K562 (cell line): ENCODE measurements at regions not wholly inside any gene's neighbourhood (a gene's known extent, or its start where the extent isn't known, plus 50 kb on each side); places are given as distances from the start of the nearest gene placed in this dataset.
"Not testable (repeated sequence)": the region's sequence is repeated elsewhere in the genome, so short reads cannot be mapped to it uniquely, and the experiment has no call there.

Experiments used
- ATAC-seq: fragments of 200-7000 bp; cut with Tn5 transposase; 3 replicates; pipeline ENCODE4 v1.9.1; 2020; ENCODE audit warnings: moderate library complexity
- BruUV-seq: library from RNA; stranded (reverse); fragments of 400-500 nt; replicated peaks from 2 replicates; lab custom pipeline; 2021; lab: Mats Ljungman, UMichigan
- CTCF ChIA-PET: fragments of 300-600 bp; formaldehyde crosslinking; extraction: SDS; loops from one replicate; lab custom pipeline; 2021; ENCODE audit warnings: low intra/inter-chr PET ratio; lab: Yijun Ruan, JAX
- POLR2A ChIA-PET: fragments of 300-600, 350-650 bp; sonication (Branson Sonifier 250); formaldehyde crosslinking; extraction: SDS; loops from one replicate; lab custom pipeline; 2021; ENCODE audit warnings: antibody characterized with exemption, inconsistent platforms; lab: Yijun Ruan, JAX
- DNase-seq, 4 experiments: peaks; one replicate each; pipeline versions ENCODE4 v3.0.0 to v3.0.0-alpha.2; 2011 to 2018; ENCODE audit warnings: low spot score in 3 of 4, mixed read lengths in 3 of 4; ENCODE audit errors: extremely low read depth in 1 of 4
- FAIRE-seq: peaks from 2 replicates; lab custom pipeline; 2011; peaks lifted over from hg19 to GRCh38; lab: Jason Lieb, UNC
- H2AFZ ChIP-seq: 2 replicates; pipeline ENCODE4 v1.6.0; 2011; ENCODE audit warnings: low read depth, low read length, control low read depth, inconsistent platforms
- H3K27ac ChIP-seq: fragments of 200-600 bp; 3 replicates; pipeline ENCODE4 v1.8.0; 2011; ENCODE audit warnings: low read depth, mild to moderate bottlenecking, control low read depth, inconsistent platforms, low read length, moderate library complexity, mixed read lengths; ENCODE audit errors: extremely low read depth
- H3K27me3 ChIP-seq, 2 experiments: fragments of 300-600 bp in 1 of 2; 2 replicates in 1 of 2; 3 replicates in 1 of 2; pipeline versions ENCODE4 v1.6.0 to v1.8.0; 2011; ENCODE audit warnings: inconsistent platforms in 2 of 2, low read length in 2 of 2, mild to moderate bottlenecking in 1 of 2, mixed read lengths in 1 of 2, moderate library complexity in 1 of 2; ENCODE audit not compliant: control insufficient read depth in 2 of 2, insufficient read depth in 2 of 2
- H3K36me3 ChIP-seq: fragments of 300-600 bp; 3 replicates; pipeline ENCODE4 v1.8.0; 2011; ENCODE audit warnings: mild to moderate bottlenecking, low read length, inconsistent platforms; ENCODE audit not compliant: control insufficient read depth, insufficient read depth
- H3K4me1 ChIP-seq, 2 experiments: fragments of 200-600 bp in 1 of 2; replicated peaks in 1 of 2; 2 replicates in 1 of 2; 3 replicates in 1 of 2; pipeline versions ENCODE4 v1.5.1 to v1.8.0; 2011; ENCODE audit warnings: inconsistent platforms in 2 of 2, low read length in 2 of 2, mild to moderate bottlenecking in 1 of 2, mixed read lengths in 1 of 2, moderate library complexity in 1 of 2; ENCODE audit not compliant: control insufficient read depth in 2 of 2, insufficient read depth in 2 of 2
- H3K4me2 ChIP-seq: 2 replicates; pipeline ENCODE4 v1.6.1; 2011; ENCODE audit warnings: low read length, control low read depth, inconsistent platforms, mixed read lengths; ENCODE audit not compliant: insufficient read depth
- H3K4me3 ChIP-seq: fragments of 200-600 bp; sonication (generic), shearing (Covaris generic); 2 replicates; pipeline ENCODE4 v1.5.1; 2016; ENCODE audit warnings: control low read depth, inconsistent platforms
- H3K79me2 ChIP-seq: fragments of 200-600 bp; 3 replicates; pipeline ENCODE4 v1.8.0; 2011; ENCODE audit warnings: low read length, inconsistent platforms; ENCODE audit not compliant: control insufficient read depth, insufficient read depth
- H3K9ac ChIP-seq, 2 experiments: 2 replicates each; pipeline versions ENCODE4 v1.6.0 to v1.6.1; 2011; ENCODE audit warnings: low read depth in 2 of 2, low read length in 2 of 2, control low read depth in 1 of 2, inconsistent platforms in 1 of 2, mild to moderate bottlenecking in 1 of 2, mixed read lengths in 1 of 2; ENCODE audit not compliant: insufficient read depth in 1 of 2
- H3K9me1 ChIP-seq: one replicate; pipeline ENCODE4 v1.6.0; 2011; ENCODE audit warnings: inconsistent platforms, mild to moderate bottlenecking, low read length, moderate library complexity; ENCODE audit not compliant: control insufficient read depth, insufficient read depth
- H3K9me3 ChIP-seq: replicated peaks from 2 replicates; pipeline ENCODE4 v1.5.1; 2011; ENCODE audit warnings: low read depth, low read length, inconsistent platforms; ENCODE audit not compliant: control insufficient read depth, insufficient read depth
- H4K20me1 ChIP-seq: replicated peaks from 2 replicates; pipeline ENCODE4 v1.6.1; 2011; ENCODE audit warnings: low read length, inconsistent platforms, mixed read lengths; ENCODE audit not compliant: control insufficient read depth, insufficient read depth
- FOXA3 ChIP-seq, 2 experiments: fragments of 450-650 bp in 1 of 2; sonication (generic) in 1 of 2; formaldehyde crosslinking; IDR thresholded peaks in 1 of 2; conservative IDR thresholded peaks in 1 of 2; 2 replicates each; pipeline versions ENCODE4 v1.4.0 to v1.8.0; 2020 to 2022; ENCODE audit warnings: mild to moderate bottlenecking in 2 of 2, missing genetic modification reagents in 1 of 2
- TFAM ChIP-seq: fragments of 250-450 bp; sonication (Bioruptor Pico); conservative IDR thresholded peaks from 2 replicates; pipeline ENCODE4 v1.5.0; 2021; ENCODE audit warnings: mild to moderate bottlenecking, moderate library complexity
- ZBTB7A ChIP-seq: IDR thresholded peaks from 2 replicates; pipeline ENCODE4 v1.6.1; 2011; ENCODE audit warnings: low read depth, mild to moderate bottlenecking, low read length, moderate library complexity, borderline replicate concordance; ENCODE audit not compliant: control insufficient read depth
- ZNF146 ChIP-seq: IDR thresholded peaks from one replicate; pipeline ENCODE4 v1.6.1; 2018; ENCODE audit warnings: missing compliant biosample characterization; ENCODE audit not compliant: unreplicated experiment
- ZNF324 ChIP-seq: fragments of 250-450 bp; sonication (Bioruptor Pico); IDR thresholded peaks from 2 replicates; pipeline ENCODE4 v1.4.0; 2020; ENCODE audit warnings: mild to moderate bottlenecking
- WGBS: fragments of 100-300 bp; shearing (Covaris generic); methylation state at CpG from one replicate; pipeline ENCODE4 v1.1.6; 2016; ENCODE audit warnings: low coverage, mixed read lengths; ENCODE audit not compliant: insufficient coverage; ENCODE audit errors: missing lambda C conversion rate; 5-methylcytosine and 5-hydroxymethylcytosine counted together
- in situ Hi-C: fragments of 300-500 bp; cut with MboI; formaldehyde crosslinking; loops from 4 replicates; pipeline ENCODE4 v1.15.0; 2018; ENCODE audit warnings: inconsistent platforms, mixed read lengths
- intact Hi-C: fragments of 100-400 bp; cut with micrococcal nuclease; formaldehyde crosslinking; loops from 2 replicates; pipeline ENCODE4 v1.14.2; 2022
- TF ChIP-seq, protein P1 (sequence below): sonication (generic); formaldehyde crosslinking; IDR thresholded peaks from 2 replicates; pipeline ENCODE4 v1.9.0; 2022; ENCODE audit warnings: mild to moderate bottlenecking, missing genetic modification reagents

DNA sequence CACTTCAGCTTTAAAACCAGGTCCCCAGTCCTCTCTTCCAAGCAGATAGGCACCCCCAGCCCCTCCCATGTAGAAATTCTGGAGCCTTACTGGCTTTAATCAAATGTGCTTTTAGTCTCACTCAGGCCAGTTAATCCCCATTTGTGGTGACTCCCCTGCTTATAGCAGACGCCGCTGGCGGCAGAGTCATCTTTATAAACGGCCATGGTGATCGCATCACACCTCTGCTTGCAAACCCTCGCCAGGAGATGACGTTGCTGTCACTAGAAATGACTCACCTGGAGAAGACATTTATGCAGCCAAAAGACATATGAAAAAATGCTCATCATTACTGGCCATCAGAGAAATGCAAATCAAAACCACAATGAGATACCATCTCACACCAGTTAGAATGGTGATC is 369.3 kb downstream of the VRK1 start:
- WGBS = under 1% methylated on average over 7 of the region's 7 CpGs
- no peak overlapping the region for H3K4me2 ChIP-seq
- no peak overlapping the region for H3K4me3 ChIP-seq
- no peak for FAIRE-seq
- no peak overlapping the region for H3K27ac ChIP-seq
- no peak for ATAC-seq
- no peaks in the 10 kb centered on the region for H3K36me3 ChIP-seq
- no peaks in the 10 kb centered on the region for H3K9me3 ChIP-seq
- no peak overlapping the region for H2AFZ ChIP-seq
- no peaks in the 10 kb centered on the region for H3K79me2 ChIP-seq
- no peaks in the 10 kb centered on the region for H3K9me1 ChIP-seq
- CTCF ChIA-PET = no interaction called here
- no peaks in the 10 kb centered on the region for H3K4me1 ChIP-seq
- no peaks in the 10 kb centered on the region for H4K20me1 ChIP-seq
- peaks cover 4 to 13% of the 10 kb centered on the region in 2 experiments; a peak in 3 of 5 replicates for H3K27me3 ChIP-seq
- BruUV-seq = no TSS peak
- intact Hi-C loops = no loop called here
- TF ChIP-seq TFAM (CRISPR knock-in tag) (no peak), FOXA3 (CRISPR knock-in tag; conservative IDR thresholded peaks at IDR 0.05 in 1 of 2, IDR thresholded peaks at IDR 0.05 in 1 of 2) (no peak), ZBTB7A (no peak), ZNF324 (CRISPR knock-in tag) (no peak)
- TF ChIP-seq, protein P1, sequence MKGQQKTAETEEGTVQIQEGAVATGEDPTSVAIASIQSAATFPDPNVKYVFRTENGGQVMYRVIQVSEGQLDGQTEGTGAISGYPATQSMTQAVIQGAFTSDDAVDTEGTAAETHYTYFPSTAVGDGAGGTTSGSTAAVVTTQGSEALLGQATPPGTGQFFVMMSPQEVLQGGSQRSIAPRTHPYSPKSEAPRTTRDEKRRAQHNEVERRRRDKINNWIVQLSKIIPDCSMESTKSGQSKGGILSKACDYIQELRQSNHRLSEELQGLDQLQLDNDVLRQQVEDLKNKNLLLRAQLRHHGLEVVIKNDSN = no peak
- in situ Hi-C loops = no loop called here
- no peak for DNase-seq
- POLR2A ChIA-PET = interaction anchor here (0.7 kb wide), 1 partner anchor 664 kb away, joined by 4 read pairs; no protein-coding TSS in a partner anchor
- H3K9ac ChIP-seq = no peak overlapping the region

DNA sequence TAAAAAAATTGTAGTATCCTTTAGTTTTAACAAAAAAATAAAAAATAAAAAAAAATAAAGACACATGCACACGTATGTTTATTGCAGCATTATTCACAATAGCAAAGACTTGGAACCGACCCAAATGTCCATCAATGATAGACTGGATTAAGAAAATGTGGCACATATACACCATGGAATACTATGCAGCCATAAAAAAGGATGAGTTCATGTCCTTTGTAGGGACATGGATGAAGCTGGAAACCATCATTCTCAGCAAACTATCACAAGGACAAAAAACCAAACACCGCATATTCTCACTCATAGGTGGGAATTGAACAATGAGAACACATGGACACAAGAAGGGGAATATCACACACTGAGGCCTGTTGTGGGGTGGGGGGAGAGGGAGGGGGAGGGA is 370.4 kb downstream of the VRK1 start:
- DNase-seq, H3K79me2 ChIP-seq, intact Hi-C loops, POLR2A ChIA-PET, H3K36me3 ChIP-seq, H3K9me3 ChIP-seq, CTCF ChIA-PET: not testable (repeated sequence)
- peaks cover 4 to 13% of the 10 kb centered on the region in 2 experiments; a peak in 3 of 5 replicates for H3K27me3 ChIP-seq
- TF ChIP-seq ZNF146 (CRISPR knock-in tag) = peak; percentile 51
- TF ChIP-seq, all 486 proteins: peak for 1; not testable (repeated sequence) for 485
- 0% methylated on average over 1 of the region's 3 CpGs for WGBS
- H4K20me1 ChIP-seq, H3K4me1 ChIP-seq, BruUV-seq, H3K9ac ChIP-seq, H3K9me1 ChIP-seq, H3K4me2 ChIP-seq, in situ Hi-C loops, H3K27ac ChIP-seq, FAIRE-seq, ATAC-seq, H2AFZ ChIP-seq, H3K4me3 ChIP-seq: not testable (repeated sequence)
